CD4-positive, CD25-positive, alpha-beta regulatory T cell (primary cell): ENCODE measurements at regions not wholly inside any gene's neighbourhood (a gene's known extent, or its start where the extent isn't known, plus 50 kb on each side); places are given as distances from the start of the nearest gene placed in this dataset.
"Not testable (repeated sequence)": the region's sequence is repeated elsewhere in the genome, so short reads cannot be mapped to it uniquely, and the experiment has no call there.

Experiments used
- ATAC-seq, 2 donors: fragments of 150-1000 bp; cut with Tn5 transposase; one replicate each; pipeline ENCODE4 v1.10.0; 2021; ENCODE audit warnings: low read depth in 2 of 2, moderate number of reproducible peaks in 2 of 2, moderate library complexity in 1 of 2
- DNase-seq, 3 donors: peaks; one replicate each; pipeline versions ENCODE4 v3.0.0 to v3.0.0-alpha.2; 2012 to 2022; ENCODE audit warnings: mixed read lengths in 1 of 3
- H3K27ac ChIP-seq: one replicate; pipeline ENCODE4 v1.7.0; 2013; ENCODE audit warnings: mild to moderate bottlenecking, low read length; ENCODE audit not compliant: insufficient read depth, poor library complexity, severe bottlenecking
- H3K27me3 ChIP-seq: one replicate; pipeline ENCODE4 v1.7.0; 2013; ENCODE audit warnings: low read length; ENCODE audit not compliant: control insufficient read depth, insufficient read depth
- H3K36me3 ChIP-seq: one replicate; pipeline ENCODE4 v1.7.0; 2013; ENCODE audit warnings: mild to moderate bottlenecking, low read length, moderate library complexity; ENCODE audit not compliant: control insufficient read depth, insufficient read depth
- H3K4me1 ChIP-seq: 2 replicates; pipeline ENCODE4 v1.7.0; 2013; ENCODE audit warnings: mild to moderate bottlenecking, low read length; ENCODE audit not compliant: insufficient read depth, control insufficient read depth, poor library complexity, severe bottlenecking
- H3K4me3 ChIP-seq: one replicate; pipeline ENCODE4 v1.7.0; 2013; ENCODE audit warnings: low read depth, mild to moderate bottlenecking, low read length, moderate library complexity
- H3K9me3 ChIP-seq, 2 experiments: 1 replicate in 1 of 2; 2 replicates in 1 of 2; pipeline ENCODE4 v1.7.0; 2013; ENCODE audit warnings: low read length in 2 of 2, mild to moderate bottlenecking in 1 of 2, moderate library complexity in 1 of 2; ENCODE audit not compliant: control insufficient read depth in 2 of 2
- H3K27ac Mint-ChIP-seq, 3 donors: one replicate each; pipeline ENCODE4 v1.8.0; 2020 to 2022; ENCODE audit warnings: mild to moderate bottlenecking in 3 of 3, mixed read lengths in 3 of 3, moderate library complexity in 2 of 3
- H3K27me3 Mint-ChIP-seq: one replicate; pipeline ENCODE4 v1.8.0; 2022; ENCODE audit warnings: mild to moderate bottlenecking, mixed read lengths
- H3K36me3 Mint-ChIP-seq: one replicate; pipeline ENCODE4 v1.8.0; 2020; ENCODE audit warnings: mixed read lengths
- H3K4me1 Mint-ChIP-seq, 4 donors: one replicate each; pipeline ENCODE4 v1.8.0; 2020 to 2022; ENCODE audit warnings: mixed read lengths in 4 of 4, mild to moderate bottlenecking in 1 of 4
- H3K4me3 Mint-ChIP-seq, 4 donors: one replicate each; pipeline ENCODE4 v1.8.0; 2020 to 2022; ENCODE audit warnings: mild to moderate bottlenecking in 4 of 4, mixed read lengths in 4 of 4, moderate library complexity in 3 of 4
- H3K9me3 Mint-ChIP-seq, 7 donors: one replicate each; pipeline ENCODE4 v1.8.0; 2020 to 2022; ENCODE audit warnings: mixed read lengths in 7 of 7, mild to moderate bottlenecking in 3 of 7, moderate library complexity in 2 of 7

GRCh38 chr10:109809954-109810353 lies 113.4 kb downstream of the XPNPEP1 start:
- H3K9me3 ChIP-seq, H3K27me3 Mint-ChIP-seq, H3K4me1 Mint-ChIP-seq, H3K36me3 Mint-ChIP-seq, H3K27me3 ChIP-seq, H3K27ac ChIP-seq, H3K4me3 ChIP-seq, H3K36me3 ChIP-seq, H3K4me3 Mint-ChIP-seq, H3K4me1 ChIP-seq, ATAC-seq, DNase-seq: not testable (repeated sequence)
- Mint-ChIP-seq H3K9me3 (peaks cover 2 to 23% (median 5%) of the 10 kb centered on the region in 7 donors), H3K27ac (peak overlapping the region in 1 of 3 donors; percentile 14)

GRCh38 chr10:109801191-109801590 lies 122.1 kb downstream of the XPNPEP1 start:
- H3K9me3 ChIP-seq, ATAC-seq, DNase-seq, H3K27me3 Mint-ChIP-seq, H3K4me3 Mint-ChIP-seq, H3K36me3 Mint-ChIP-seq, H3K4me3 ChIP-seq, H3K27me3 ChIP-seq, H3K27ac Mint-ChIP-seq, H3K4me1 ChIP-seq, H3K27ac ChIP-seq, H3K4me1 Mint-ChIP-seq, H3K36me3 ChIP-seq: not testable (repeated sequence)
- peaks cover 2 to 21% (median 5%) of the 10 kb centered on the region in 7 donors for H3K9me3 Mint-ChIP-seq

DNA sequence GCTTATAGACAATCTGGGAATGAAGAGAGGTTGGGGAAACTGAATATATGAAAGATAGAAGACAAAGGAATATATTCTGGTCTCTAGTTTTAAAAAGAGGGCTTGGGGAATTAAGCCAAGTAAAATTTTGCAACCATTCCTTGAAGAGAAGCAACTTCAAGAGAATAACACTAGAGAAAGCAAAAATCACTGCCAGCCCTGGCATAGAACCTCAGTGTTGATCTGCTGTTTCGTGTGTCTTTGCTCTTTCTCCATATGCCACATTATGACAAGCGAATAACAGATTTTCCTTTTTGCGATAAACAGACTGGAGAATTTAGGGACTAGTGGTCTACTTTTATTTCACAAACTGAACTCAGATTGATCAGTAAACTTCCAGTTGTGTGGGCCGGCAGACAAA lies 132.7 kb downstream of the XPNPEP1 start:
- Mint-ChIP-seq H3K9me3 (peaks cover 0 to 5% (median 0%) of the 10 kb centered on the region in 7 donors), H3K4me3 (no peak overlapping the region), H3K4me1 (no peaks in the 10 kb centered on the region), H3K27ac (no peak overlapping the region), H3K27me3 (no peaks in the 10 kb centered on the region), H3K36me3 (no peaks in the 10 kb centered on the region)
- Histone ChIP-seq H3K27me3 (no peaks in the 10 kb centered on the region), H3K4me1 (no peaks in the 10 kb centered on the region), H3K4me3 (no peak overlapping the region), H3K9me3 (no peaks in the 10 kb centered on the region), H3K27ac (no peak overlapping the region), H3K36me3 (no peaks in the 10 kb centered on the region)
- DNase-seq (no peak), ATAC-seq (no peak)

GRCh38 chr10:109784236-109784635 lies 139.1 kb downstream of the XPNPEP1 start:
- no peak for ATAC-seq
- no peak overlapping the region for H3K4me3 Mint-ChIP-seq
- Histone ChIP-seq H3K27ac (no peak overlapping the region), H3K36me3 (no peaks in the 10 kb centered on the region), H3K27me3 (no peaks in the 10 kb centered on the region), H3K4me1 (no peaks in the 10 kb centered on the region), H3K9me3 (no peaks in the 10 kb centered on the region), H3K4me3 (no peak overlapping the region)
- no peak for DNase-seq
- H3K4me1 Mint-ChIP-seq: no peaks in the 10 kb centered on the region
- H3K9me3 Mint-ChIP-seq: no peaks in the 10 kb centered on the region
- no peak overlapping the region for H3K27ac Mint-ChIP-seq
- H3K36me3 Mint-ChIP-seq: no peaks in the 10 kb centered on the region
- H3K27me3 Mint-ChIP-seq: peaks cover 6% of the 10 kb centered on the region

DNA sequence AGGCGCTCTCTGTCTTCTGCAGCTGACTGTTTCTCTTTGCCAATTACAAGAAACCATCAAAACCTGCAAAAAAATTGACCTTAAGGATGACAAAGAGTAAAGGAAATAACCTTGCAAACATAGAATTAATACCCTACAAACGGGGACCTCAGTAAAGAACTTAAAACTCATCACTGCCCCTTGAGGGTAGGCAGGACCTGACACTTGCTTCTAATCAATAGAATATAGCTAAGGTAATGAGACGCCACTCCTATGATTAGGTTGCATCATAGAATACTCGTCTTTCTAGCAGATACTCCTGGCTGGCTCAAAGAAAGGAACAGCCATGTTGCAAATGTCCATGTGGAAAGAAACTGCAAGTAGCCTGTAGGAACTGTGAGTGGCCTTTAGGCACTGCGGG lies 140.0 kb downstream of the XPNPEP1 start:
- Mint-ChIP-seq H3K4me3 (no peak overlapping the region), H3K27ac (no peak overlapping the region), H3K9me3 (no peaks in the 10 kb centered on the region), H3K27me3 (peaks cover 9% of the 10 kb centered on the region), H3K36me3 (no peaks in the 10 kb centered on the region), H3K4me1 (no peaks in the 10 kb centered on the region)
- no peak overlapping the region for H3K4me3 ChIP-seq
- no peak for ATAC-seq
- H3K9me3 ChIP-seq: no peaks in the 10 kb centered on the region
- no peak for DNase-seq
- no peaks in the 10 kb centered on the region for H3K36me3 ChIP-seq
- no peak overlapping the region for H3K27ac ChIP-seq
- H3K4me1 ChIP-seq: no peaks in the 10 kb centered on the region
- H3K27me3 ChIP-seq: no peaks in the 10 kb centered on the region

- Mint-ChIP-seq H3K4me1 (no peaks in the 10 kb centered on the region), H3K4me3 (no peak overlapping the region), H3K27ac (no peak overlapping the region), H3K36me3 (no peaks in the 10 kb centered on the region), H3K27me3 (peaks cover 9% of the 10 kb centered on the region), H3K9me3 (no peaks in the 10 kb centered on the region)
- H3K9me3 ChIP-seq: no peaks in the 10 kb centered on the region
- no peaks in the 10 kb centered on the region for H3K4me1 ChIP-seq
- no peaks in the 10 kb centered on the region for H3K27me3 ChIP-seq
- H3K4me3 ChIP-seq: no peak overlapping the region
- ATAC-seq (no peak), DNase-seq (no peak)
- H3K27ac ChIP-seq: no peak overlapping the region
- no peaks in the 10 kb centered on the region for H3K36me3 ChIP-seq
Measured at GRCh38 chr10:109780997-109781396, 142.3 kb downstream of the XPNPEP1 start.

DNA sequence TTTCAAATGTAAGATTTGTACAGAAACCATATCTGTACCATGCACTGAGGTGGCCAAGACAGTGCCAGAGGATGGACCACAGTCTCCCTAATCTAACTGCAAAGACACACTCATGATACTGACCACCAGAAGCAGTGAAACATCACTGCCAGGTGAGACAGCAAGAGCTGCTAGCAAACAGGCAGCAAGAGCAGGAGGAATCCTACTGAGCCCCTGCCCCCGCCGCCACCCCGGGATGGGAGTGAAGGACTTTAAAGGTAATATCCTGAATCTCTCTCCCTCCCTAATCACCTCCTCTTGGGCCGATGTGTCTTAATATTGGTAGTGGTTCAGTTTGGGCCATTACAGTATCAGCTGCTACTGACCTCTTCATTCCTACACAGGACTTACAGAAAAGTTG lies 144.3 kb downstream of the XPNPEP1 start:
- Mint-ChIP-seq H3K4me3 (no peak overlapping the region), H3K27ac (no peak overlapping the region), H3K27me3 (peaks cover 9% of the 10 kb centered on the region), H3K4me1 (no peaks in the 10 kb centered on the region), H3K9me3 (peaks cover 0 to 2% (median 0%) of the 10 kb centered on the region in 7 donors), H3K36me3 (no peaks in the 10 kb centered on the region)
- no peaks in the 10 kb centered on the region for H3K36me3 ChIP-seq
- H3K9me3 ChIP-seq: no peaks in the 10 kb centered on the region
- ATAC-seq: no peak
- no peak overlapping the region for H3K4me3 ChIP-seq
- no peaks in the 10 kb centered on the region for H3K4me1 ChIP-seq
- no peaks in the 10 kb centered on the region for H3K27me3 ChIP-seq
- DNase-seq: no peak
- no peak overlapping the region for H3K27ac ChIP-seq

- no peaks in the 10 kb centered on the region for H3K9me3 ChIP-seq
- no peak for ATAC-seq
Measured at GRCh38 chr10:109774121-109774440, 149.2 kb downstream of the XPNPEP1 start.

More at GRCh38 chr10:109774121-109774440, 149.2 kb downstream of the XPNPEP1 start:
- Mint-ChIP-seq H3K9me3 (peaks cover 0 to 2% (median 0%) of the 10 kb centered on the region in 7 donors), H3K4me3 (no peak overlapping the region), H3K27ac (no peak overlapping the region), H3K4me1 (no peaks in the 10 kb centered on the region), H3K36me3 (no peaks in the 10 kb centered on the region), H3K27me3 (peaks cover under 1% of the 10 kb centered on the region)
- Histone ChIP-seq H3K4me3 (no peak overlapping the region), H3K4me1 (no peaks in the 10 kb centered on the region), H3K27ac (no peak overlapping the region), H3K36me3 (no peaks in the 10 kb centered on the region), H3K27me3 (no peaks in the 10 kb centered on the region)
- DNase-seq: no peak
